Trophoblast cell (in vitro differentiated cells and primary cell): ENCODE measurements at regions not wholly inside any gene's neighbourhood (a gene's known extent, or its start where the extent isn't known, plus 50 kb on each side); places are given as distances from the start of the nearest gene placed in this dataset.

Experiments used
- DNase-seq, 2 donors: peaks; one replicate each; pipeline ENCODE4 v3.0.0-alpha.2; 2016
- H2AFZ ChIP-seq: 2 replicates; pipeline ENCODE4 v1.6.1; 2013; ENCODE audit warnings: low read length, moderate library complexity, mild to moderate bottlenecking; ENCODE audit not compliant: insufficient read depth, poor library complexity
- H2AK5ac ChIP-seq: 2 replicates; pipeline ENCODE4 v1.6.1; 2013; ENCODE audit warnings: mild to moderate bottlenecking, low read length
- H2BK120ac ChIP-seq: 2 replicates; pipeline ENCODE4 v1.6.1; 2013; ENCODE audit warnings: low read length, mild to moderate bottlenecking, moderate library complexity; ENCODE audit not compliant: insufficient read depth, poor library complexity
- H2BK12ac ChIP-seq: 2 replicates; pipeline ENCODE4 v1.6.1; 2013; ENCODE audit warnings: mild to moderate bottlenecking, low read length, moderate library complexity
- H2BK5ac ChIP-seq: 2 replicates; pipeline ENCODE4 v1.6.1; 2013; ENCODE audit warnings: low read length, low read depth, moderate library complexity, mild to moderate bottlenecking; ENCODE audit not compliant: poor library complexity
- H3K14ac ChIP-seq: 2 replicates; pipeline ENCODE4 v1.6.1; 2013; ENCODE audit warnings: mild to moderate bottlenecking, low read length
- H3K18ac ChIP-seq: 2 replicates; pipeline ENCODE4 v1.6.1; 2013; ENCODE audit warnings: mild to moderate bottlenecking, low read length
- H3K23ac ChIP-seq: 2 replicates; pipeline ENCODE4 v1.6.1; 2013; ENCODE audit warnings: low read length
- H3K27ac ChIP-seq: 2 replicates; pipeline ENCODE4 v1.5.1; 2013; ENCODE audit warnings: low read depth, mild to moderate bottlenecking, inconsistent platforms, low read length, moderate library complexity
- H3K27me3 ChIP-seq: 2 replicates; pipeline ENCODE4 v1.6.1; 2013; ENCODE audit warnings: inconsistent platforms, mild to moderate bottlenecking, low read length, moderate library complexity; ENCODE audit not compliant: insufficient read depth
- H3K36me3 ChIP-seq, 2 experiments: 1 replicate in 1 of 2; 2 replicates in 1 of 2; pipeline ENCODE4 v1.6.1; 2013; ENCODE audit warnings: low read length in 2 of 2, mild to moderate bottlenecking in 2 of 2, moderate library complexity in 1 of 2; ENCODE audit not compliant: insufficient read depth in 2 of 2, control insufficient read depth in 1 of 2
- H3K4ac ChIP-seq: 2 replicates; pipeline ENCODE4 v1.6.1; 2013; ENCODE audit warnings: low read depth, mild to moderate bottlenecking, low read length, moderate library complexity
- H3K4me1 ChIP-seq, 2 experiments: 1 replicate in 1 of 2; 2 replicates in 1 of 2; pipeline ENCODE4 v1.6.1; 2013; ENCODE audit warnings: low read length in 2 of 2, mild to moderate bottlenecking in 2 of 2, moderate library complexity in 1 of 2; ENCODE audit not compliant: insufficient read depth in 2 of 2, control insufficient read depth in 1 of 2
- H3K4me2 ChIP-seq: 2 replicates; pipeline ENCODE4 v1.6.1; 2013; ENCODE audit warnings: inconsistent platforms, mild to moderate bottlenecking, low read length, moderate library complexity
- H3K4me3 ChIP-seq: 2 replicates; pipeline ENCODE4 v1.5.1; 2013; ENCODE audit warnings: mild to moderate bottlenecking, low read depth, low read length, inconsistent platforms
- H3K79me1 ChIP-seq: one replicate; pipeline ENCODE4 v1.6.1; 2013; ENCODE audit warnings: low read length
- H3K79me2 ChIP-seq: 2 replicates; pipeline ENCODE4 v1.6.1; 2013; ENCODE audit warnings: low read length, mild to moderate bottlenecking; ENCODE audit not compliant: control insufficient read depth, insufficient read depth, poor library complexity
- H3K9ac ChIP-seq: 2 replicates; pipeline ENCODE4 v1.6.1; 2013; ENCODE audit warnings: mild to moderate bottlenecking, low read length
- H3K9me3 ChIP-seq: 2 replicates; pipeline ENCODE4 v1.6.1; 2013; ENCODE audit warnings: low read depth, mild to moderate bottlenecking, control low read depth, inconsistent platforms, low read length; ENCODE audit not compliant: insufficient read depth
- H4K12ac ChIP-seq: 2 replicates; pipeline ENCODE4 v1.6.1; 2013; ENCODE audit warnings: low read depth, mild to moderate bottlenecking, low read length, moderate library complexity
- H4K8ac ChIP-seq: 2 replicates; pipeline ENCODE4 v1.6.1; 2013; ENCODE audit warnings: low read depth, mild to moderate bottlenecking, low read length, moderate library complexity
- H4K91ac ChIP-seq: one replicate; pipeline ENCODE4 v1.6.1; 2013; ENCODE audit warnings: low read depth, mild to moderate bottlenecking, low read length, moderate library complexity
- WGBS: extraction: QIAGEN DNeasy Blood & Tissue Kit; methylation state at CpG from one replicate; pipeline ENCODE4 v1.1.7; 2013; ENCODE audit warnings: missing lambda C conversion rate; ENCODE audit not compliant: insufficient read length, insufficient coverage; ENCODE audit errors: extremely low coverage; 5-methylcytosine and 5-hydroxymethylcytosine counted together

DNA sequence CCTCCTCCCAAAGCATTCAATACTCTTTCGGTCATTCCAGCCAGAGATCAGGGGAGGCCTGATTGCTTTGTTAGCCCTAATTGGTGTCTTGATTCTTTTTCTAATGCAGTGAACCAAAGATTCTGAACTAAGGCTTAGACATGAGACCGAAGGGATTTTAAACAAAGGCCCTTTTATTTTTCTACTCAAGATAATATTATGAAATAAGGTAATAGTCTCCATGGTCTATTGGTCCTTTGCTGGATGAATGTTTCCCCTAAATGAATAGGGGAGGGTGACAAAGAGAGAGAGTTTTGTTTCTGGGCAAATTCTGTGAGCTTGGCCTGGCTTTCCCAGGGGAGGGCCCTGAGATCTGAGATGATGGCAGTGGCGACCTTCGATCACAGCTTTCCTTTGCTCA is 449.1 kb downstream of the TYW1 start:
- H3K4me2 ChIP-seq = no peak overlapping the region
- no peaks in the 10 kb centered on the region for H3K27me3 ChIP-seq
- H2BK12ac ChIP-seq = no peak overlapping the region
- no peaks in the 10 kb centered on the region for H3K79me1 ChIP-seq
- no peak overlapping the region for H3K18ac ChIP-seq
- H3K4ac ChIP-seq = no peak overlapping the region
- no peaks in the 10 kb centered on the region for H3K36me3 ChIP-seq
- no peak overlapping the region for H4K12ac ChIP-seq
- H2BK120ac ChIP-seq = no peak overlapping the region
- H3K4me3 ChIP-seq = no peak overlapping the region
- no peak overlapping the region for H3K27ac ChIP-seq
- H2AFZ ChIP-seq = no peak overlapping the region
- no peak overlapping the region for H3K23ac ChIP-seq
- H2BK5ac ChIP-seq = no peak overlapping the region
- H4K91ac ChIP-seq = no peak overlapping the region
- H4K8ac ChIP-seq = no peak overlapping the region
- H3K4me1 ChIP-seq = no peaks in the 10 kb centered on the region
- no peak for DNase-seq
- no peaks in the 10 kb centered on the region for H3K9me3 ChIP-seq
- no peak overlapping the region for H3K14ac ChIP-seq
- WGBS = no CpG with 5 or more reads among the region's 4 CpGs
- no peaks in the 10 kb centered on the region for H3K79me2 ChIP-seq
- H3K9ac ChIP-seq = no peak overlapping the region
- no peak overlapping the region for H2AK5ac ChIP-seq

DNA sequence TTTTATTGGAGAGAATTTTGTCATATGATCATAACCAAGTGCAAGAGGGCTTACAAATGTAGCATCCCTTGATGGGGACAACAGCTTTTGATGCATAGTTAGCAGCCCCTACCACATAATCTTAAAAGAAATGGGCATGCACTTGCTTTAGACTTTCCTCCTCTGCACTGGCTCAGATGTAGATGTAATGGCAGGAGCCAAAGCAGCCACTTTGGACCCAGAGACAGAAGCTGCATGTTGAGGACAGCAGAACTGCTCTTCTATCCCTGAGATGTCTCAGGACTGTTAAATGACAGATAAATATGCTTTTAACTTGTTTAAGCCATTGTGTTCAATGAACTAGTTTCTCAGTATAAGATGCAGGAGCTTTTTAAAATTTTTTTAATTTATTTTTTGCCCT is 450.7 kb downstream of the TYW1 start:
- H3K79me1 ChIP-seq = no peaks in the 10 kb centered on the region
- no peak overlapping the region for H4K8ac ChIP-seq
- H3K23ac ChIP-seq = no peak overlapping the region
- no peak overlapping the region for H4K12ac ChIP-seq
- no peak overlapping the region for H3K9ac ChIP-seq
- no peak overlapping the region for H2AFZ ChIP-seq
- H3K4me3 ChIP-seq = no peak overlapping the region
- no peak overlapping the region for H3K27ac ChIP-seq
- H3K4ac ChIP-seq = no peak overlapping the region
- H3K4me1 ChIP-seq = no peaks in the 10 kb centered on the region
- no peak overlapping the region for H3K18ac ChIP-seq
- no peaks in the 10 kb centered on the region for H3K27me3 ChIP-seq
- no peak overlapping the region for H2BK120ac ChIP-seq
- H4K91ac ChIP-seq = no peak overlapping the region
- no peak overlapping the region for H2BK12ac ChIP-seq
- no peak overlapping the region for H3K4me2 ChIP-seq
- H3K9me3 ChIP-seq = no peaks in the 10 kb centered on the region
- DNase-seq = no peak
- H3K36me3 ChIP-seq = no peaks in the 10 kb centered on the region
- no peak overlapping the region for H2BK5ac ChIP-seq
- no peak overlapping the region for H2AK5ac ChIP-seq
- no peaks in the 10 kb centered on the region for H3K79me2 ChIP-seq
- no peak overlapping the region for H3K14ac ChIP-seq

DNA sequence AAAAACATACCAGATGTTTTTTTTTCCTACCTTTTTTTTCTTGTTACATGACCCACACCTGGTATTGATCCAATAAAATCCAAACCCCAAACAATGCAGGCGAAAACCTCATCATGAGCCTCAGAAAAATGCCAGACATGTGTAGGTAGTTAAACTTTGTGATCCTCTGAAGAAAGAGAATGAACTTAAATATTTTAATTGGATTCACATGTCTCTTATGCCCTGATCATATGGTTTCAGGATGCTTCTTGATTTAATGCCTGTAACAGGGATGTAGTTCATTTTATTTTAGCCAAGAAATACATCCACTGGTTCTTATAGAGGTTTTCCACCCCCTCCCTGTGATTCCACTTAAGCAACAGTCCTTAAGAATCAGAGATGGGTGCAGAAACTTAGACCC is 451.6 kb downstream of the TYW1 start:
- no CpG with 5 or more reads among the region's 1 CpG for WGBS

DNA sequence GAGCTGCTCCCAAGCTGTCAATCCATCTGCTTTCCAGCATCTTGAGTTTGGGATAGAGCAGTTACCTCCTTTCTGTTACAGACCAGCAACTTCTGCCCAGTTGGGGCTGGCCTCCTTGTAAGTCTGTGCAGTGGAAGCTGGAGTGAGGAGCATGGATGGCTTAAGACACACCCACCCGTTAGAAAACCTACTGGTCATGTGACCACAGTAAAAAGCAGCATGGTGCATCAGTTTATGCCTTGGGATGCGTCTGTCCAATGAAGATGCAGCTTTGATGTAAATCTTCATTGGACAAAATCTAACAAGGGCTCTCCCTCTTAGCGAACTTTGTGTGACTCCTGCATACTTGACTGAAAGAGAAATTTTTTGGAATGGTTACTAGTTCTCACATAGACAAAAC is 453.5 kb downstream of the TYW1 start:
- H3K18ac ChIP-seq = no peak overlapping the region
- H3K4me3 ChIP-seq = no peak overlapping the region
- no peaks in the 10 kb centered on the region for H3K36me3 ChIP-seq
- H2BK5ac ChIP-seq = no peak overlapping the region
- no peak overlapping the region for H2AFZ ChIP-seq
- H3K27ac ChIP-seq = no peak overlapping the region
- H3K4ac ChIP-seq = no peak overlapping the region
- H2AK5ac ChIP-seq = no peak overlapping the region
- H3K9me3 ChIP-seq = no peaks in the 10 kb centered on the region
- no CpG with 5 or more reads among the region's 3 CpGs for WGBS
- H4K12ac ChIP-seq = no peak overlapping the region
- H2BK120ac ChIP-seq = no peak overlapping the region
- no peak for DNase-seq
- H3K4me2 ChIP-seq = no peak overlapping the region
- H3K27me3 ChIP-seq = no peaks in the 10 kb centered on the region
- no peak overlapping the region for H3K14ac ChIP-seq
- no peak overlapping the region for H4K91ac ChIP-seq
- no peak overlapping the region for H4K8ac ChIP-seq
- peaks cover 0 to 4% of the 10 kb centered on the region in 2 experiments for H3K4me1 ChIP-seq
- no peaks in the 10 kb centered on the region for H3K79me2 ChIP-seq
- no peak overlapping the region for H3K23ac ChIP-seq
- no peak overlapping the region for H2BK12ac ChIP-seq
- no peak overlapping the region for H3K9ac ChIP-seq
- no peaks in the 10 kb centered on the region for H3K79me1 ChIP-seq

More for the DNA sequence above, 451.6 kb downstream of the TYW1 start:
- Histone ChIP-seq H3K79me1 (no peaks in the 10 kb centered on the region), H3K4ac (no peak overlapping the region), H3K9me3 (no peaks in the 10 kb centered on the region), H3K18ac (no peak overlapping the region), H3K4me1 (peaks cover 0 to under 1% of the 10 kb centered on the region in 2 experiments), H3K79me2 (no peaks in the 10 kb centered on the region), H2AFZ (no peak overlapping the region), H2BK5ac (no peak overlapping the region), H3K36me3 (no peaks in the 10 kb centered on the region), H4K91ac (no peak overlapping the region), H2BK120ac (no peak overlapping the region), H4K12ac (no peak overlapping the region), H2AK5ac (no peak overlapping the region), H3K27me3 (no peaks in the 10 kb centered on the region), H2BK12ac (no peak overlapping the region), H3K9ac (no peak overlapping the region), H3K4me2 (no peak overlapping the region), H4K8ac (no peak overlapping the region), H3K27ac (no peak overlapping the region), H3K23ac (no peak overlapping the region), H3K14ac (no peak overlapping the region), H3K4me3 (no peak overlapping the region)
- no peak for DNase-seq
